GM19468 (cell line): ENCODE measurements at regions not wholly inside any gene's neighbourhood (a gene's known extent, or its start where the extent isn't known, plus 50 kb on each side); places are given as distances from the start of the nearest gene placed in this dataset.

ENCODE experiments used
- ATAC-seq: cut with Tn5 transposase; IDR thresholded peaks from one replicate; pipeline ENCODE4 v1.9.1; 2021; ENCODE audit warnings: mild to moderate bottlenecking, moderate library complexity, moderate number of reproducible peaks; ENCODE audit not compliant: unreplicated experiment; ENCODE audit errors: extremely low read depth

- no peak for ATAC-seq
Observed at GRCh38 chr18:45506951-45507350, 108.3 kb upstream of the SLC14A2 start.

GRCh38 chr18:45509535-45509934 is 105.7 kb upstream of the SLC14A2 start:
- no peak for ATAC-seq

GRCh38 chr18:45510656-45511055 is 104.6 kb upstream of the SLC14A2 start:
- no peak for ATAC-seq

GRCh38 chr18:45512363-45512953 is 102.8 kb upstream of the SLC14A2 start:
- ATAC-seq, result no peak

- no peak for ATAC-seq
Observed at GRCh38 chr18:45517181-45517741, 98.0 kb upstream of the SLC14A2 start.

GRCh38 chr18:45518311-45519155 is 96.7 kb upstream of the SLC14A2 start:
- no peak for ATAC-seq

GRCh38 chr18:45519411-45520280 is 95.6 kb upstream of the SLC14A2 start:
- ATAC-seq, result no peak

GRCh38 chr18:45521136-45521535 is 94.1 kb upstream of the SLC14A2 start:
- ATAC-seq, result no peak

- no peak for ATAC-seq
Observed at GRCh38 chr18:45521777-45522176, 93.5 kb upstream of the SLC14A2 start.

- no peak for ATAC-seq
Observed at GRCh38 chr18:45522371-45522770, 92.9 kb upstream of the SLC14A2 start.

GRCh38 chr18:45525301-45525700 is 90.0 kb upstream of the SLC14A2 start:
- no peak for ATAC-seq

- ATAC-seq, result no peak
Observed at GRCh38 chr18:45526114-45526841, 89.0 kb upstream of the SLC14A2 start.

GRCh38 chr18:45527891-45528290 is 87.4 kb upstream of the SLC14A2 start:
- no peak for ATAC-seq

GRCh38 chr18:45528712-45529336 is 86.5 kb upstream of the SLC14A2 start:
- no peak for ATAC-seq

- no peak for ATAC-seq
Observed at GRCh38 chr18:45538444-45538843, 76.8 kb upstream of the SLC14A2 start.

- ATAC-seq, result no peak
Observed at GRCh38 chr18:45539491-45539891, 75.8 kb upstream of the SLC14A2 start.

GRCh38 chr18:45540125-45540524 is 75.2 kb upstream of the SLC14A2 start:
- no peak for ATAC-seq

GRCh38 chr18:45541421-45541820 is 73.9 kb upstream of the SLC14A2 start:
- ATAC-seq, result no peak

GRCh38 chr18:45542043-45542442 is 73.2 kb upstream of the SLC14A2 start:
- no peak for ATAC-seq
